HG02588 (cell line): ENCODE measurements at regions not wholly inside any gene's neighbourhood (a gene's known extent, or its start where the extent isn't known, plus 50 kb on each side); places are given as distances from the start of the nearest gene placed in this dataset.
"Not testable (repeated sequence)": the region's sequence is repeated elsewhere in the genome, so short reads cannot be mapped to it uniquely, and the experiment has no call there.

Source experiments
- ATAC-seq: cut with Tn5 transposase; IDR thresholded peaks from one replicate; pipeline ENCODE4 v1.9.1; 2021; ENCODE audit warnings: mild to moderate bottlenecking, moderate library complexity; ENCODE audit not compliant: unreplicated experiment

- ATAC-seq = no peak
These were observed 161.2 kb downstream of the C9orf50 start for GRCh38 chr9:129459547-129460322.

GRCh38 chr9:129458663-129459546 lies 162.0 kb downstream of the C9orf50 start:
- ATAC-seq = no peak

DNA sequence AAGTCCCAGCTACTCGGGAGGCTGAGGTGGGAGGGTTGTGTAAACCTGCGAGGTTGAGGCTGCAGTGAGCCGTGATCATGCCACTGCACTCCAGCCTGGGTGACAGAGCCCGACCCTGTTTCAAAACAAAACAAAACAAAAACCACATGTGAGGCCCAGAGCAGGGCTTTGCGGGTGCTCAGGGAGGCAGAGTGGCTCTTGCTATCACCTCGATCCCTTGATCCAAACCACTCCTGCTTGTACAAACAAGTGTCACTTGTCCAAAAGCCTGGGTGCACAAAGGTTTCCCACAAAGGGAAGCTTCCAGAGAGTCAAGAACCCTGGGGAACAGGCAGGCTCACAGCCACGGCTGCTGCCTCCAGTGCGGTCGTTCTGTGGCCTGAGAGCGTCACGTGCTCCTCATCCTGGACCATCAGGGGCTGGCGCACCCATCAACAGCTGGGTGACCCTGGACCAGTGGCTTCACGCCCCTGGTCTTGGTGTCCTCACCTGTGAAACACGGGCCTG lies 162.7 kb downstream of the C9orf50 start:
- ATAC-seq = no peak

- ATAC-seq = no peak
These were observed 163.5 kb downstream of the C9orf50 start for GRCh38 chr9:129457325-129457779.

GRCh38 chr9:129456549-129457324 lies 164.2 kb downstream of the C9orf50 start:
- no peak for ATAC-seq

GRCh38 chr9:129455151-129455995 lies 165.5 kb downstream of the C9orf50 start:
- ATAC-seq = no peak

- no peak for ATAC-seq
These were observed 166.3 kb downstream of the C9orf50 start for GRCh38 chr9:129454467-129455067.

- ATAC-seq = no peak
These were observed 167.2 kb downstream of the C9orf50 start for GRCh38 chr9:129453734-129454133.

- no peak for ATAC-seq
These were observed 169.2 kb downstream of the C9orf50 start for GRCh38 chr9:129451669-129452068.

DNA sequence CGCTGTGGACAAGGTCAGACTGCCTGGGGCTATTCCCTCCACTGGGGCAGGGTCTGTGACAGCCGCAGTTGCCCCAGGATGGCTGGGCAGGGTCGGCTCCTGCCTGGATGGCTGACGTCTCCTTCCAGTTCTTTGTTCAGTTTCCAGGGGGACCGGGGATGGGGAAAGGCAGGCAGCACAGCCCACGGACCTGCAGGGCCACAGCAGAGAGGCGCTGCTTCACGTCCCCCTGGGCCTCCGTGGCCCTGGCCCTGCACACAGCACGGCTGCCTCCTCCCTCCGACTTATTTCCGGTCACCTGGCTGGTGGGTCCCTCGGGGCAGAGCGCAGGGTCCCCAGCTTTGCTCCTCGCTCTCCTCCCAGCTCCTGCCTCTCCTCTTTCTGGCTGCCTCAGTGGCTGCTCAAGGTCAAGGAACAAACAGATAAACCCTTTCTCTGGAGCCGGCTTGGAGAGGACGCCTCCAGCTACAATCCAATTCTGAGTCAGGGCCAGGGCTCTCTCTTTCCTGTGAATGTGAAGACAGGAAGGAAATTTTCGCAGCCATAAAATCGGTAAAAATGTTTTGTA lies 169.7 kb downstream of the C9orf50 start:
- no peak for ATAC-seq

- no peak for ATAC-seq
These were observed 171.8 kb downstream of the C9orf50 start for GRCh38 chr9:129449066-129449465.

- no peak for ATAC-seq
These were observed 173.9 kb downstream of the C9orf50 start for GRCh38 chr9:129446828-129447550.

DNA sequence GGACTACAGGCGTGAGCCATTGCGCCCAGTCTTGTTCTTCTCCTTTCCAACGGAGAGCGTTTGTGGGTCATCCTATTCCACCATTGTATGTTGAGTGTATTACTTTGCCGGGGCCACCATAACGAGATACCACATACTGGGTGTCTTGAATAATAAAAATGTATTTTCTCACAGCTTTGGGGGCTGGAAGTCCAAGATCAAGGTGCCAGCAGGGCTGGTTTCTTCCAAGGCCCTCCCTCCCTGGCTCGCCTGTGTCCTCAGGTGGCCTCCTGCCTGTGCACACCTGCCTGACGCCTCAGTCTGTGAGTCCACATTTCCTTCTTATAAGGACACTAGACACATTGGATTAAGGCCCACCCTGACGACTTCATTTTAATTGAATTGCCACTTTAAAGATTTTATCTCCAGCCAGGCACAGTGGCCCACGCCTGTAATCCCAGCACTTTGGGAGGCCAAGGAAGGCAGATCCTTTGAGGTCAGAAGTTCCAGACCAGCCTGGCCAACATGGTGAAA lies 175.1 kb downstream of the C9orf50 start:
- no peak for ATAC-seq

DNA sequence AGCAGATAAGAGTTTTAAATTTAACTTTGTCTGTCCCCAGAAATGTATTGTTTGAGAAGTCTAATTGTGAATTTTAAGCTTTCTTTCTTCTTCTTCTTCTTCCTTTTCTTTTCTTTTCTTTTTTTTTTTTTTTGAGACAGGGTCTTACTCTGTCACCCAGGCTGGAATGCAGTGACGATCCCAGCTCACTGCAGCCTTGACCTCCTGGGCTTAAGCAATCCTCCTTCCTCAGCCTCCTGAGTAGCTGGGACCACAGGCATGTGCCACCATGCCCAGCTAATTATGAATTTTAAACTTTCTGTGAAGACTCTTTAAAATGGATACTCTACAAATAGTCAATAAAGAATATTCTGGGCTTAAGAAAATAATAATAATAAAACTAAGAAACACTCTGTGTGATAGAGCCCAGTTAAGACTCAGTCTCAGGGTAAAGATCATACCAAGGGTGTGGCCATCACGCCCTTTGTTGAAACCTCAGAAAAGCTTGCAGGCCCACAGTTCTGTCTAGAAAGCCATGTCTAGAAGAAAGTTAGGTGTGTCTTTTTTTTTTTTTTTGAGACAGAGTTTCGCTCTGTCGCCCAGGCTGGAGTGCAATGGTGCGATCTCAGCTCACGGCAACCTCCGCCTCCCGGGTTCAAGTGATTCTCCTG lies 177.3 kb downstream of the C9orf50 start:
- ATAC-seq = not testable (repeated sequence)

GRCh38 chr9:129442803-129443511 lies 177.9 kb downstream of the C9orf50 start:
- no peak for ATAC-seq

DNA sequence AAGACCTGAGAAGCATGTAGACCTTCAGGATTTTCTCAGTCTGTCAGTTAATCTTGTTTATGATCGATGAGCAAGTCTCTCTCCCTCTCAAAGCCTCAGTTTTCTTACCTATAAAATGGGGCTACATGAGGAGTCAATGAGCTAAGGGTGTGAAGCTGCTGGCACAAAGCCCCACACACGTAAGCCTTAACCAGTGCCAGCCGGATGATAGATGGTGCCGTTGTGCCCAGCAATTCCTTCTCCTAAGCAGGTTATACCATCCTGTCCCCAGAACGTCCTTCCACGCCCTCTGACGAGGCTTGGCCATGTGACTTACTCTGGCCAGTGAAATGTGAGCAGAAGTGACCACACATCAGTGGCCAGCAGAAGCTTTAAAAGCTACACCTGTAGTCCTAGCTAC lies 179.0 kb downstream of the C9orf50 start:
- no peak for ATAC-seq
